ENCODE measurements at regions not wholly inside any gene's neighbourhood (a gene's known extent, or its start where the extent isn't known, plus 50 kb on each side); places are given as distances from the start of the nearest gene placed in this dataset.

DNA sequence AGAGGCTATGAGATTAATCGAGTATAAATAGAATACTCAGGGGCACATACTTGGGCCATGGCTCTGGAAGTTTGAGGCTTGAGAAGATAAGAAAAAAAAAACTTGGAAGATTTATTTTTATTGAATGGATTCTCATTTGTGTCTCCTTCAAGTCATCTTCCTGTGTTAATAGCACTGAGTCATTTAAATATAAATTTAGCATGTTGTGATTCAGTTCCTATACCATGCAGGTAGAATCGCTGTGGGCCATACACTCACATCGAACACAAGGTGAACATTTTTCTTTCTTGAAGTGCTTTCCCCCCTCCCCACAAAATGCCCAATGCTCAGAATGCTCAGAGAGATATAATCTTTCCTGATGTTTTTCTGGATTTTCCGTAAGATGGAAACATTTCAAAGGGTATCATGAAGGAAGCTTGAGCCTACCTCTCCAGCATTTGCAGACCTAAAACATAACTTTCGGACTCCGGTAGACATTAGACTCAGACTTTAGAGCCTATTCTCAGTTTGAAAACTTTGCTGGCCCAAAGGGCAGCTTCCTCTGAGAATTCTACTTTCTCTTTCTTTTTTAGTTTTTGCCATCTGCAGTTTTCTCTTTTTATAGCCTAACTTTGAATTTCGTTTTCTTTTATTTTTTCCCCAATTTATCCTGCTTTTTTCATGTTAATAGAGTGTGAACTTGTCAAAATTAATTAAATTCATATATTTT, 737.6 kb upstream of the NUDT12 start:
- Histone ChIP-seq H3K27ac (ENCODE audit: low read depth, low read length) (no peak overlapping the region), H3K4me3 (ENCODE audit: low read length) (no peak overlapping the region), H3K9ac (ENCODE audit: extremely low read depth, low read length, poor library complexity, severe bottlenecking) (no peak overlapping the region), H3K27me3 (ENCODE audit: control insufficient read depth, insufficient read depth, low read length, poor library complexity, severe bottlenecking) (no peaks in the 10 kb centered on the region), H3K4me1 (ENCODE audit: control insufficient read depth, insufficient read depth, low read length) (no peaks in the 10 kb centered on the region), H3K36me3 (ENCODE audit: control insufficient read depth, insufficient read depth, low read length) (no peaks in the 10 kb centered on the region), H3K9me3 (ENCODE audit: control insufficient read depth, low read length) (no peaks in the 10 kb centered on the region)
- Mint-ChIP-seq H3K27ac (no peak overlapping the region), H3K9me3 (no peaks in the 10 kb centered on the region), H3K27me3 (ENCODE audit: insufficient read depth) (no peaks in the 10 kb centered on the region), H3K4me3 (no peak overlapping the region), H3K4me1 (no peaks in the 10 kb centered on the region), H3K36me3 (ENCODE audit: low read depth) (no peaks in the 10 kb centered on the region)
- no peak for DNase-seq
- 95 to 100% methylated on average over 4 to 6 of the region's 7 CpGs for WGBS, 2 experiments (ENCODE audit: insufficient coverage in 1 of 2, insufficient read length in 1 of 2)
- TF ChIP-seq CTCF (conservative IDR thresholded peaks at IDR 0.05), result no peak

DNA sequence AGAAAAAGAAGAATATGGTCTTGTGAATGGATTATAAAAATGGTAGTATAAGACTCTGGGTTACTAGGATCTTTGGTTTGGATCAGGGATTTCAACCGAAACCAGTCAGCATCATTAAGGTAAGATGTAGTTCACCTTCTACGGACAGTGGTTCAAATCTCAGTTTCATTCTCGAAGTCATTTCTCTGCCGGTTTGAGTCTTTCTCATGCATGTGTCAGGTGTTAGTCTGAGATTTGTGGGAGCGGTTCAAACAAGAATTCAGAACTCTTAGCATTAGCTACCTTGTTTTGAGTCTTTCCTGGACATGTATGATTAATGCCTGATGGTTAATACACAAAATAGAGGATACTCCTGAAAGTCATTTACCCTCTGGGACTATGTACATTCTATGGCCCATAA, 735.9 kb upstream of the NUDT12 start:
- no peak for TF ChIP-seq CTCF (conservative IDR thresholded peaks at IDR 0.05)
- Histone ChIP-seq H3K9ac (ENCODE audit: extremely low read depth, low read length, poor library complexity, severe bottlenecking) (no peak overlapping the region), H3K36me3 (ENCODE audit: control insufficient read depth, insufficient read depth, low read length) (no peaks in the 10 kb centered on the region), H3K27me3 (ENCODE audit: control insufficient read depth, insufficient read depth, low read length, poor library complexity, severe bottlenecking) (no peaks in the 10 kb centered on the region), H3K4me3 (ENCODE audit: low read length) (no peak overlapping the region), H3K9me3 (ENCODE audit: control insufficient read depth, low read length) (no peaks in the 10 kb centered on the region), H3K27ac (ENCODE audit: low read depth, low read length) (no peak overlapping the region), H3K4me1 (ENCODE audit: control insufficient read depth, insufficient read depth, low read length) (no peaks in the 10 kb centered on the region)
- Mint-ChIP-seq H3K4me3 (no peak overlapping the region), H3K36me3 (ENCODE audit: low read depth) (no peaks in the 10 kb centered on the region), H3K9me3 (no peaks in the 10 kb centered on the region), H3K27me3 (ENCODE audit: insufficient read depth) (no peaks in the 10 kb centered on the region), H3K4me1 (no peaks in the 10 kb centered on the region), H3K27ac (no peak overlapping the region)
- no peak for DNase-seq
- WGBS, 2 experiments (ENCODE audit: insufficient coverage in 1 of 2, insufficient read length in 1 of 2), result 95 to 99% methylated on average over 5 of the region's 5 CpGs

DNA sequence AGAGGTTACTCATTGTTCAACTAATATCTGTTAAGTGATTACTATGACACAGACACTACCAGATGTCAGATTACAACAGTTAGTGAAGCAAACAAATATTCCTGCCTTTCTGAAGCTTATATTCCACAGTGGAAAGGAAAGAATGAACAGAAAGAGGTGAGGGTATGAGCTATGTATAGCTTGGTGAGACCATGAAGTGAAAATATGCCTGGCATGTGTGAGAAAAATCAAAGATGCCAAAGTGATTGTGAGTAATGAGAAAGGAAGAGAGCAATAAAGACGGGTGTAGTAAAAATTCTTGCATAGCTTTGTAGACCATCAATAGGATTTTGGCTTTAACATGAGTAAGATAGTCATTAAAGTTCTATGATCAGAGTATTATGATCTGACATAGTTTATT, 734.5 kb upstream of the NUDT12 start:
- Mint-ChIP-seq H3K27ac (no peak overlapping the region), H3K9me3 (no peaks in the 10 kb centered on the region), H3K4me1 (no peaks in the 10 kb centered on the region), H3K4me3 (no peak overlapping the region), H3K27me3 (ENCODE audit: insufficient read depth) (no peaks in the 10 kb centered on the region), H3K36me3 (ENCODE audit: low read depth) (no peaks in the 10 kb centered on the region)
- H3K9me3 ChIP-seq (ENCODE audit: control insufficient read depth, low read length), result no peaks in the 10 kb centered on the region
- H3K9ac ChIP-seq (ENCODE audit: extremely low read depth, low read length, poor library complexity, severe bottlenecking), result no peak overlapping the region
- H3K4me1 ChIP-seq (ENCODE audit: control insufficient read depth, insufficient read depth, low read length), result no peaks in the 10 kb centered on the region
- TF ChIP-seq CTCF (conservative IDR thresholded peaks at IDR 0.05), result no peak
- no peak for DNase-seq
- no peaks in the 10 kb centered on the region for H3K27me3 ChIP-seq (ENCODE audit: control insufficient read depth, insufficient read depth, low read length, poor library complexity, severe bottlenecking)
- H3K4me3 ChIP-seq (ENCODE audit: low read length), result no peak overlapping the region
- no peak overlapping the region for H3K27ac ChIP-seq (ENCODE audit: low read depth, low read length)
- 82 to 90% methylated on average over 1 of the region's 1 CpG for WGBS, 2 experiments (ENCODE audit: insufficient coverage in 1 of 2, insufficient read length in 1 of 2)
- no peaks in the 10 kb centered on the region for H3K36me3 ChIP-seq (ENCODE audit: control insufficient read depth, insufficient read depth, low read length)

Measured in endodermal cell (in vitro differentiated cells).